ENCODE measurements at regions not wholly inside any gene's neighbourhood (a gene's known extent, or its start where the extent isn't known, plus 50 kb on each side); places are given as distances from the start of the nearest gene placed in this dataset.

- TF ChIP-seq CTCF (conservative IDR thresholded peaks at IDR 0.05 in 1 of 2, IDR thresholded peaks at IDR 0.05 in 1 of 2; ENCODE audit: low read depth in 1 of 2, low read length in 2 of 2) = no peak
- TF ChIP-seq EZH2 (IDR thresholded peaks at IDR 0.05; ENCODE audit: low read length, missing control alignments) = no peak
Observed at GRCh38 chr7:67671006-67671548, 674.4 kb downstream of the TYW1 start.

Measured in fibroblast of lung (primary cell).